ENCODE measurements at regions not wholly inside any gene's neighbourhood (a gene's known extent, or its start where the extent isn't known, plus 50 kb on each side); places are given as distances from the start of the nearest gene placed in this dataset.

DNA sequence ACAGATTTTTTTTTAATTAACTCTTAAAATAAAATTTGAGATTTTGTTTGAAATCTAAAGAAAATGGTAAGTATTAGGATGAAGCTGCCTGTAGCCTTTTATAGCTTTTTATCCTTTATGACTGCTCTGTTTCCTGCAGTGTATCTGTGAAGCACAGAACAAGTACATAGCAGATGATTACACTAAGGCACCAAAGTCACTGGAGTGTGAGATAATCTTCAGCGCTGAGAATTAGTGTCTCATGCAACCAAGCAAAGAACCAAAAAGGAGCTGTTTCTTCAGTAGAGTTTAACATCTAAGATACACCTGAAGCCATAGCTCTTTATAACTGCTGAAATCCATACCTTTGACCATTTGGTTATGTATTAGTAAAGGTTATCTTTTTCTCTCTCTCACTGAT is 1989.8 kb upstream of the PCDH10 start:
- TF ChIP-seq, protein P1, sequence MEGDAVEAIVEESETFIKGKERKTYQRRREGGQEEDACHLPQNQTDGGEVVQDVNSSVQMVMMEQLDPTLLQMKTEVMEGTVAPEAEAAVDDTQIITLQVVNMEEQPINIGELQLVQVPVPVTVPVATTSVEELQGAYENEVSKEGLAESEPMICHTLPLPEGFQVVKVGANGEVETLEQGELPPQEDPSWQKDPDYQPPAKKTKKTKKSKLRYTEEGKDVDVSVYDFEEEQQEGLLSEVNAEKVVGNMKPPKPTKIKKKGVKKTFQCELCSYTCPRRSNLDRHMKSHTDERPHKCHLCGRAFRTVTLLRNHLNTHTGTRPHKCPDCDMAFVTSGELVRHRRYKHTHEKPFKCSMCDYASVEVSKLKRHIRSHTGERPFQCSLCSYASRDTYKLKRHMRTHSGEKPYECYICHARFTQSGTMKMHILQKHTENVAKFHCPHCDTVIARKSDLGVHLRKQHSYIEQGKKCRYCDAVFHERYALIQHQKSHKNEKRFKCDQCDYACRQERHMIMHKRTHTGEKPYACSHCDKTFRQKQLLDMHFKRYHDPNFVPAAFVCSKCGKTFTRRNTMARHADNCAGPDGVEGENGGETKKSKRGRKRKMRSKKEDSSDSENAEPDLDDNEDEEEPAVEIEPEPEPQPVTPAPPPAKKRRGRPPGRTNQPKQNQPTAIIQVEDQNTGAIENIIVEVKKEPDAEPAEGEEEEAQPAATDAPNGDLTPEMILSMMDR (IDR thresholded peaks at IDR 0.05; ENCODE audit: control insufficient read depth, insufficient read depth, low read depth, low read length, missing control alignments), result no peak
- DNase-seq (ENCODE audit: low read depth), result no peak
- no peak overlapping the region for H3K4me3 ChIP-seq (ENCODE audit: control insufficient read depth, low read depth, low read length)

DNA sequence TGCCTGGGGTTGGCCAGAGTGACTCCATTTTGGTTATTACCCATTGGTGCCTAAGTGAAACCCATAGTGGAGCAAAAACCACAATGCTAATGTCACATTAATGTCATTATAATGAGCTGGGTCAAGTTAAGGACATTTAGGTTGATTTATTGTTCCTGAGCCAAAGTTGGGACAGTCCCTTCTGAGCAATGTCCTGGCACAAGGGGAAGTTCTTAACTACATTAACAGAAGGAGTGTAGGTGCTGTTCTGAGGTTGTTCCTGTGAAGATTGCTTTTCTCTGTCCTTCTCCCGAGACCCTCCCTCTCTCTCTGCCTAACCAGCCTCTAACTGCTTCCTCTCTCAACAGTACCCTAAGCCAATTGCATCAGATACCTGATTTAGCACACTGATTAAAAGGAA is 1956.8 kb upstream of the PCDH10 start:
- H3K4me3 ChIP-seq (ENCODE audit: control insufficient read depth, low read depth, low read length), result no peak overlapping the region
- TF ChIP-seq, protein P1 (IDR thresholded peaks at IDR 0.05; ENCODE audit: control insufficient read depth, insufficient read depth, low read depth, low read length, missing control alignments), result no peak
- no peak for DNase-seq (ENCODE audit: low read depth)

DNA sequence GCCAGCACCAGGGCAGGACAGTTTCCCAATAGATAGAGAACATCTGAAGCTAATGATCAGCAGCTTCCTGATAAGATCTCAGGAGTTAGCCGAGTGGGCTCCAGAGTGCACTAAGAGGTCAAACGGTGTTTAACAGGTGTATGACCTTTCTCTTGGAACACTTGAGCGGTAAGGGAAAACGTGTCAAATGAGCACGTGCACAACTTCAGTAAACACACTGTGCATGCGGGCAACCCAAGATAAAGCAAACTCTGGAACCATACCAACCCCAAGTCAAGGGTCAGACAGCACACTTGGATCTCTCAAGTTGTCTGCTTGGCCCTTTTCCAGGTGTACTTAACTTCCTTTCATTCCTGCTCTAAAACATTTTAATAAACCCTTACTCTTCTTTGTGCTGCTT is 1941.5 kb upstream of the PCDH10 start:
- TF ChIP-seq, protein P1 (IDR thresholded peaks at IDR 0.05; ENCODE audit: control insufficient read depth, insufficient read depth, low read depth, low read length, missing control alignments), result no peak
- DNase-seq (ENCODE audit: low read depth), result no peak
- H3K4me3 ChIP-seq (ENCODE audit: control insufficient read depth, low read depth, low read length), result no peak overlapping the region

DNA sequence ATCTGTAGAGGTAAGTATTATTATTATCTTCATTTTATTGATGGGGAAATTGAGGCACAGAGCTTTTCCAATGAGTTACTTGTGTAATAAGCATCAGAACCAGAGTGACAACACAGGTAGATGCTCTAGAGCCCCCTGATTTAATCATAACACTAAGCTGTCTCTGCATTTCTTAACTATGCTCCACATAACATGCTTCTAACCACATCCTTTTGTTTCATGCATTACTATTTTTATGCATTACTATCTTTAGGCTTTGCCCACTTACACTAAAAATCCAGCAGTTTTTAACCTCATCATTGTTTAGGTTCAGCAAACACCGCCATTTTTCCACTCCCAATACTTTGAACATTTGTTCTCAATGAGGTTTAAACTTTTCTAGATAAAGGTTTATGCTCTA is 1900.8 kb upstream of the PCDH10 start:
- no peak overlapping the region for H3K4me3 ChIP-seq (ENCODE audit: control insufficient read depth, low read depth, low read length)
- DNase-seq (ENCODE audit: low read depth), result no peak
- TF ChIP-seq, protein P1 (IDR thresholded peaks at IDR 0.05; ENCODE audit: control insufficient read depth, insufficient read depth, low read depth, low read length, missing control alignments), result no peak

DNA sequence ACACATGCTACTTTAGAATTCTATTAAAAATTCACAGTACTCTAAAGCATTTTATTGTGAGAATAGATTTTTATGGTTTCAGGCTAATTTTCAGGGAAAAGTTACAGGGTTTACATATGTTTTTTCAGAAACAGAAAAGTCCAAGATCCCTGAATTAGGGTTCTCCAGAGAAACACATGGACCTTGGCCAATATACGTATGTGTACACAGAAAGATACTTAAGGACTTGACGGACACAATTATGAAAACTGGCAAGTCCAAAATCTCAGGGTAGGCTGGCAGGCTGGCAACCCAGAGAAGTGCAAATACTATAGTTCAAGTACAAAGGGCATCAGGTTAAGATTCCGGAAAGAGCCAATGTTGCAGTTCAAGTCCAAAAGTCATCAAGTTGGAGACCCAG is 1897.8 kb upstream of the PCDH10 start:
- TF ChIP-seq, protein P1 (IDR thresholded peaks at IDR 0.05; ENCODE audit: control insufficient read depth, insufficient read depth, low read depth, low read length, missing control alignments), result no peak
- no peak overlapping the region for H3K4me3 ChIP-seq (ENCODE audit: control insufficient read depth, low read depth, low read length)
- no peak for DNase-seq (ENCODE audit: low read depth)

DNA sequence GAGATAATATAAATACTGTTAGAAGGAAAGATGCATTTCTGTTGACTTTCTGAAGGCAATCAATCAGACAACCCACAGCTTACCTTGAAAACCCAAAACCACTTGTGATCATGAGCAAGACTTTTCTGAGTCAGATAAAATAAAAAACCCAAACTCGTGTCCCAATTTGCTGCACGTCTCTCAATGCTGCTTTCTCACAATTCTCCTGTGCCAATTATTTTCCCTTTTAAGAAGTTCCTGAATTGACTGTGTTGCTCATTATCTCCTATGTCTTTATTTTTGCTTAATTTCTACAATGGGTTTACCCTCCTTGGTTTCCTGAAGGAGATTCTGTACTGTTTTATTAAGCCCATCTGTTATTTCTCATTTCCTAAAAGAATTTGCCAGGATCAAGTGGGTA is 1891.9 kb upstream of the PCDH10 start:
- TF ChIP-seq, protein P1 (IDR thresholded peaks at IDR 0.05; ENCODE audit: control insufficient read depth, insufficient read depth, low read depth, low read length, missing control alignments), result no peak
- H3K4me3 ChIP-seq (ENCODE audit: control insufficient read depth, low read depth, low read length), result no peak overlapping the region

DNA sequence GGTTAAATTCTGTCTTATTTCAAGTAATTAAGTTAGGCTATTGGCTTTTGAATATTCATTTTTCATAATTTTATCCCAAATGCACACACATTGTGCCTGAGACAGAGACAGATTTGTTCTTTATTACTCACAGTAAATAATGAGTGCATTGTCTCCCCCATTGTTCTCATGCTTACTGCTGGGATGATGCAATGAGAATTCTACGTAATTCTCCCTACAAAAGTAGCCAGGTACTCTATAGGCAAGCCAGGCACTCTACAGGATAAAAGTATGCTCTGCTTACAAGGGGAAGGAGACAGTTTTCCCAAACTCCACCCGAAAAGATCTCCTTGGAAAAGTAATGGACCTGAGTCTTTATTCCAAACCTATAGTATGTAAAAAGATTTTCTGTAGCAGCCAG is 1890.7 kb upstream of the PCDH10 start:
- no peak for DNase-seq (ENCODE audit: low read depth)
- no peak overlapping the region for H3K4me3 ChIP-seq (ENCODE audit: control insufficient read depth, low read depth, low read length)
- TF ChIP-seq, protein P1 (IDR thresholded peaks at IDR 0.05; ENCODE audit: control insufficient read depth, insufficient read depth, low read depth, low read length, missing control alignments), result no peak

More for the DNA sequence above, 1891.9 kb upstream of the PCDH10 start:
- no peak for DNase-seq (ENCODE audit: low read depth)
